ENCODE measurements at regions not wholly inside any gene's neighbourhood (a gene's known extent, or its start where the extent isn't known, plus 50 kb on each side); places are given as distances from the start of the nearest gene placed in this dataset.

- H3K4me3 ChIP-seq (ENCODE audit: extremely low read depth in 1 of 4, insufficient read depth in 2 of 4, low read depth in 3 of 4, low read length in 4 of 4): no peak overlapping the region
- no peak overlapping the region for H2BK15ac ChIP-seq (ENCODE audit: low read length)
- H4K8ac ChIP-seq (ENCODE audit: extremely low read depth, insufficient read depth, low read length): no peak overlapping the region
- H3K79me1 ChIP-seq (ENCODE audit: low read depth, low read length): no peaks in the 10 kb centered on the region
- no peaks in the 10 kb centered on the region for H3K36me3 ChIP-seq (ENCODE audit: control insufficient read depth in 2 of 4, insufficient read depth in 4 of 4, low read length in 3 of 4)
- no peak overlapping the region for H3K14ac ChIP-seq (ENCODE audit: insufficient read length)
- ChIA-PET CTCF (ENCODE audit: partially characterized antibody) (interaction anchor here (1.3 kb wide), 1 partner anchor 10 kb away, joined by 3 read pairs; no protein-coding TSS in a partner anchor), POLR2A (ENCODE audit: partially characterized antibody) (no interaction called here)
- WGBS, 2 experiments (ENCODE audit: extremely low coverage in 1 of 2, insufficient coverage in 1 of 2, insufficient read length in 1 of 2, insufficient replicate concordance in 2 of 2, low coverage in 1 of 2, low lambda C conversion rate in 2 of 2, missing lambda C conversion rate in 1 of 2): 100% methylated on average over 1 of the region's 1 CpG; no CpG with 5 or more reads in 1 of the 2 experiments
- peaks cover 0 to 5% (median 2%) of the 10 kb centered on the region in 4 experiments; a peak in 4 of 7 replicates for H3K4me1 ChIP-seq (replicated peaks in 1 of 4; ENCODE audit: control insufficient read depth in 3 of 4, insufficient read depth in 4 of 4, low read length in 3 of 4)
- no peak overlapping the region for H2AFZ ChIP-seq (ENCODE audit: low read length)
- H4K20me1 ChIP-seq (replicated peaks in 1 of 2; ENCODE audit: control insufficient read depth in 1 of 2, insufficient read depth in 2 of 2, low read length in 2 of 2): no peaks in the 10 kb centered on the region
- no peak overlapping the region for H3K4ac ChIP-seq (replicated peaks; ENCODE audit: insufficient read length, low read depth, low read length)
- no peak overlapping the region for H4K5ac ChIP-seq (ENCODE audit: insufficient read length, low read depth, low read length)
- no peak overlapping the region for H2BK120ac ChIP-seq (replicated peaks; ENCODE audit: low read depth, low read length)
- no peak overlapping the region for H3K27ac ChIP-seq (ENCODE audit: low read depth, low read length)
- H3K56ac ChIP-seq (replicated peaks; ENCODE audit: insufficient read length, low read depth, low read length): no peak overlapping the region
- no peaks in the 10 kb centered on the region for H3K9me3 ChIP-seq (ENCODE audit: insufficient read depth in 2 of 2, low read depth in 1 of 2, low read length in 1 of 2)
- H2BK12ac ChIP-seq (ENCODE audit: low read depth, low read length): no peak overlapping the region
- no peaks in the 10 kb centered on the region for H3K27me3 ChIP-seq (replicated peaks in 1 of 4; ENCODE audit: control insufficient read depth in 3 of 4, extremely low read depth in 1 of 4, insufficient read depth in 3 of 4, low read length in 3 of 4)
- no peak overlapping the region for H3K4me2 ChIP-seq (ENCODE audit: insufficient read depth in 1 of 2, low read depth in 2 of 2, low read length in 2 of 2)
- no peak overlapping the region for H3K23ac ChIP-seq (ENCODE audit: insufficient read length)
- no peak overlapping the region for H4K91ac ChIP-seq (replicated peaks; ENCODE audit: insufficient read length, low read length)
- no peak overlapping the region for H2AK5ac ChIP-seq (ENCODE audit: low read depth, low read length)
- no peaks in the 10 kb centered on the region for H3K79me2 ChIP-seq (ENCODE audit: control insufficient read depth in 1 of 2, insufficient read depth in 2 of 2, low read length in 2 of 2)
- FAIRE-seq: no peak
- no peak for DNase-seq (ENCODE audit: low read depth in 1 of 2, low spot score in 2 of 2)
- peaks cover 2% of the 10 kb centered on the region; the same call in 1 of the 2 replicates for H3K23me2 ChIP-seq (ENCODE audit: low read depth, low read length)
- H3K18ac ChIP-seq (ENCODE audit: extremely low read depth, low read length): no peak overlapping the region
- no peak overlapping the region for H2BK5ac ChIP-seq (ENCODE audit: low read depth, low read length)
- no peak overlapping the region for H3K9ac ChIP-seq (replicated peaks in 1 of 4; ENCODE audit: extremely low read depth in 1 of 4, low read depth in 3 of 4, low read length in 3 of 4)
- no peak overlapping the region for H2BK20ac ChIP-seq (ENCODE audit: low read length)
- TF ChIP-seq RBBP5 (IDR thresholded peaks at IDR 0.05; ENCODE audit: borderline replicate concordance, low read depth, low read length) (no peak), CTBP2 (IDR thresholded peaks at IDR 0.05; ENCODE audit: borderline replicate concordance, insufficient read depth, insufficient read length, low read length) (no peak), SP4 (IDR thresholded peaks at IDR 0.05; ENCODE audit: low read length) (no peak), GABPA (IDR thresholded peaks at IDR 0.05; ENCODE audit: borderline replicate concordance, insufficient read depth, low read length) (no peak), CHD2 (IDR thresholded peaks at IDR 0.05; ENCODE audit: low read length) (no peak), SIN3A (conservative IDR thresholded peaks at IDR 0.05 in 1 of 2, IDR thresholded peaks at IDR 0.05 in 1 of 2; ENCODE audit: low read depth in 1 of 2, low read length in 2 of 2) (no peak), SIRT6 (IDR thresholded peaks at IDR 0.05; ENCODE audit: low read length) (no peak), FOSL1 (IDR thresholded peaks at IDR 0.05; ENCODE audit: insufficient read depth, low read depth, low read length) (no peak), TEAD4 (IDR thresholded peaks at IDR 0.05; ENCODE audit: low read depth, low read length) (no peak), HDAC2 (IDR thresholded peaks at IDR 0.05; ENCODE audit: borderline replicate concordance in 1 of 2, low read depth in 2 of 2, low read length in 2 of 2) (no peak), SP1 (IDR thresholded peaks at IDR 0.05; ENCODE audit: low read depth, low read length) (no peak), SUZ12 (IDR thresholded peaks at IDR 0.05; ENCODE audit: low read length) (no peak), EZH2 (IDR thresholded peaks at IDR 0.05; ENCODE audit: low read depth, low read length, severe bottlenecking) (no peak), GTF2F1 (IDR thresholded peaks at IDR 0.05; ENCODE audit: borderline replicate concordance, low read depth, low read length) (no peak), NRF1 (IDR thresholded peaks at IDR 0.05; ENCODE audit: low read depth, low read length) (no peak)
These were observed 779.0 kb downstream of the SQOR start for GRCh38 chr15:46413799-46414198.

Data from H1 (cell line).